NCI-H524 (cell line): ENCODE measurements at regions not wholly inside any gene's neighbourhood (a gene's known extent, or its start where the extent isn't known, plus 50 kb on each side); places are given as distances from the start of the nearest gene placed in this dataset.

Source experiments
- DNase-seq, 2 experiments: peaks; one replicate each; lab custom pipeline; 2025; lab: John Stamatoyannopoulos, UW

- DNase-seq = no peak
These were observed 68.1 kb downstream of the HTR5A start for GRCh38 chr7:155138204-155138603.

DNA sequence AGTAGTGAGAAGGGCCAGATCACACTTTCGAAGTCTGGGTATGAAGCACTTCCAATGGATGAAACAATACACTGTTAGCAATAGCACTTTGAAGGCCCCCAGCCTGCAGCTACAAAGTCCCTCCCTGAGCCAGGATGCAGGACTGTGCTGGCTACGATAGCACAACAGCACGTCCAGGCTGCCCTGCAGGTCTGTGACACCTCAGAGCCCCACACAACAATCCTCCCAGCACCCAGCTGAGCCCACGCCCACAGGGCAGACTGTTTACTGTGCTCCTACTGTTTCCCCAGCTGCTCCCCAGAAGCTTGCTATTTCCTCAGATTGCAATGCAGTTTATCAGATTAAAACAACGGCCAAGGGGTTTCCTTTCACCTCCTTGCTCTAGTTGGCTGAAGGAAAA, 71.4 kb downstream of the HTR5A start:
- no peak for DNase-seq

DNA sequence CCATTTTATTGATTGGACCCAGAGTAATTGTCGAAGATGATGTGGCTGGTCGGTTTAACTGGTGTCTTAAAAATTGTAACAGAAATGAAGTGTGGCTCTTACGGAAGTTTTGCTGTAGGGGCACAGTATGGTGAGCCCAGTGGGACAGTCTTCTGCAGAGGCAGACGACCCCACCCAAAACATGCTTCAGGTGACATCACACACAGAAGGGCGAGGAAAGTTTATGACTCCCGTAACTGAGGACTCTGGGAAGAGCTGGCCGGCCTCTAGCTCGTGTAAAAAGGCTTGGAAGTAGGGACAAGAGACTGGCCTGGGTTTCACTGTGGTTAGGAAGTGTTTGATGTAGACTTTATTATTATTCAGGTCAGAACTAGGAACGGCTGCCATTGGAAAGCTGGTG, 73.3 kb downstream of the HTR5A start:
- no peak for DNase-seq

DNA sequence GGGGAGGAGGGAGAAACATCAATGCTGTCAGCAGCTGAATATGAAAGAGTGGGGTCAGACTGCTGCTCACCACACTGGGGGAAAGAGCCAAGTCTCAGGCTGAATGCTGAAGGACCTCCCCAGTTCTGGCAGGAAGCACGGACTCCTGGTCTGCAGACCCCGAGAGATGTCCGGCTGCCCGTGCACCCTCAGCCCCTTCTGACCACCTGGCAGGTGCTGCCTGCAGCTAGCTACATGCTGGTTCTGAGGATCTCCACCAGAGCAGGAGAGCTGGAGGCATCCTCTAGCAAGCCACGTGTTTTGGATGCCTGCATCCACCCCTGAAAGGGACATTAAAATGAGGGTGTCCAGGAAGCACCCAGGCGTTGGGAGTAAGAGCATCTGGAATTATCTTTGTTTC, 74.2 kb downstream of the HTR5A start:
- no peak for DNase-seq

DNA sequence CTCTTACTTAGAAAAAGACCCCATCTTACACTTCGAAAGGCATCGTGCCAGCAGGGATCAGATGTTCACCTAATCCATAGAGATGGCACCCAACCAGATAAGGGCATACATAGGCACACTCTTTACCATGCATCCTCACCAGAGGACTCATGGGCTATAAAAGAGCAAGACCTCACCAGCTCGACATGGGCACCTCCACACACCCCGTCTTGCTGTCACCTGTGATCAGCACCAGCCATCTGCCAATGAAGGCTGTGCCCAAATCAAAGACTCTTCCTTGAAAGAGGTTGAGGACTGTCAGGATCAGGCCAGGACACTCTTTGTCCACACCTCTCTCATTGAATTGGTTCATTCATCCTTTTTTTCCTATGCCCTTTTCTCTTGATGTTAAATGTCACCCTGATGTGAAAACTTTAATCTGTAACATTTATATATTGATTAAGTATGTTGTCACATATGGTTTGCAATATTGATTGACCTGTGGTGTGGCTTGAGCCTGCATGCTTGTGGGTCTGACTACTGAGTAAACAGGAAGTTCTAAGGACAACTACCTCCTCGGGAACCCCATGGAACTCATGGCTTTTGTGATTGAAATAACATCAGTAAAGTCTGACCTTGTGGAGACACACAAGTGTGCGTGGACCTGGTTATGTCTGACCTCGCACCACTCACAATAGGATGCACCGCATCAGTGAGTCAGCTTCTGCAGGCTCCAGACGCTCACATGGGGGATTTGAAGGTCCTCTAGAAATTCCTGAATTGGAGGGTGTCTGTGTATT, 75.5 kb downstream of the HTR5A start:
- no peak for DNase-seq

- no peak for DNase-seq
These were observed 77.0 kb downstream of the HTR5A start for GRCh38 chr7:155147172-155147571.

GRCh38 chr7:155147624-155148023, 77.5 kb downstream of the HTR5A start:
- no peak for DNase-seq

DNA sequence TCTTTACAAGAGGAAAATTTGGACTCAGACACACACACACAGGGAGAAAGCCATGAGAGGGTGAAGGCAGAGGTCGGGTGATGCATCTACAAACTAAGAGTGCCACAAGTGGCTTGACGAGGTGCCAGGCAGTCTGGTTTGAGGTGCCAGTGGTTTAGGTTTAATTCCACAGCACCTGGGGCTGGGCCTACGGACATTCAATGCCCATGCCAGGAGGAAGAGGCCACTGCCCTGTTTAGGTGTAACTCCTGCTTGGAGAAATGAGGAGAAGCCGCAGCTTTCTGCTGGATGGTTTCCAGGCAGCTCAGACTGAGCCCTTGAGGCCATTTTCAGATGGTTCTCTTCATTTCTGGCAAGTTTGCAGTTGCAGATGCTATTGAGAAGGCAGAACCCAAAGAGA, 83.6 kb downstream of the HTR5A start:
- no peak for DNase-seq

- DNase-seq = no peak
These were observed 84.5 kb downstream of the HTR5A start for GRCh38 chr7:155154586-155154985.

GRCh38 chr7:155161690-155162089, 91.6 kb downstream of the HTR5A start:
- no peak for DNase-seq

DNA sequence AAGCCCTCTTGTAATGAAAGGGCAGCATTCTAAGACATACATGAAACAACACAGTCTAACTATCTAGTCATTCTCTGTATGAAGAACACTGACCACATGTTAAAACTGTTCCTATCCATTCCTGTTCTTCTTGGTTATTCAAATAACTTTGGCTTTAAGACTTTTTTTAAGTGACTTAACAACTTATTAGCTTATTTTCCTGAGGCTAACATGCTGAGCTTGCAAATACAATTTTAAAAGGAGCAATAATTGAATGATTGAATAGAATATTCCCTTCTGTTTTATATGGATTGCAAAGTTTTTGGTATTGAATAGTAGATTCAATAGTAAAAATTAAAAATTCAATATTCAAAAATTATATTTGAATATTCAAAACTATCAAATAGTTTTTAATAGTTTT, 92.3 kb downstream of the HTR5A start:
- DNase-seq = no peak

DNA sequence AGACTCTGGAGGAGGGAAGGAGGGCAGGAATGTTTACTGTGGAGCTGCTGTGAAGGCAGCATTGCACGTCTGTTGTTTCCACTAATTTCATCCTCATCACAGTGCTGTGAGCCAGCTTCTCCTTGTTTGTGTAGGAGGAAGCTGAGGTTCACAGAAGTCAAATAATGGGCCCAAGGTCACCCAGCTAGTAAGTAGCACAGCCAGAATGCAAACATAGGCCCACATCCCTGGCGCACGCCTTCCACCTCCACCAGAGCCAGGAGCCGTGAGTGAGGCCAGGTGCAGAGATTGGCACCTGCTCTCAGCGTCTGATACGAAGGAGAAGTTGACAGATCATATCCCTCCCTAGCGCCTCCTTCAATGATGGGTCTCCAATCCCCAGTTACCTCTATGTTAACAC, 93.6 kb downstream of the HTR5A start:
- no peak for DNase-seq

GRCh38 chr7:155164316-155164715, 94.2 kb downstream of the HTR5A start:
- no peak for DNase-seq

DNA sequence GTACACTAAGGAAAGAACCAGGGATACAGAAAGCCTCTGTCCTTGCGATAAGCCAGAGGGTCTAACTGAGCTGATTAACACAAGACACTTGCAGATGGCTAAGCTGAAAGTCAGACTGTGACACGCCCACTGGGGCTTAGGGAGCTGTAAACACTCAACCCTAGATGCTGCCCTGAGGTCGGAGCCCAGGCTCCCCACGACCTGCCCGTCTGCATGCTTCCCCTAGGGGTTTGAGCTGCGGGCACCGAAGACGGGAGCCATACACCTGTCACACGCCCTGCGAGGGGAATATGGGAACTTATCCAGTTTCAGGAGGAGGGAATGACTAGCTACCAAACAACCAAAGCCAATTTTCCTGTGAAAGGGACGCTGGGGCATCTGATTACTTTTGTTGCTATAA, 96.0 kb downstream of the HTR5A start:
- DNase-seq = peak; percentile 75 to 94

GRCh38 chr7:155166673-155167370, 96.7 kb downstream of the HTR5A start:
- DNase-seq = no peak

- no peak for DNase-seq
These were observed 97.7 kb downstream of the HTR5A start for GRCh38 chr7:155167706-155168365.

DNA sequence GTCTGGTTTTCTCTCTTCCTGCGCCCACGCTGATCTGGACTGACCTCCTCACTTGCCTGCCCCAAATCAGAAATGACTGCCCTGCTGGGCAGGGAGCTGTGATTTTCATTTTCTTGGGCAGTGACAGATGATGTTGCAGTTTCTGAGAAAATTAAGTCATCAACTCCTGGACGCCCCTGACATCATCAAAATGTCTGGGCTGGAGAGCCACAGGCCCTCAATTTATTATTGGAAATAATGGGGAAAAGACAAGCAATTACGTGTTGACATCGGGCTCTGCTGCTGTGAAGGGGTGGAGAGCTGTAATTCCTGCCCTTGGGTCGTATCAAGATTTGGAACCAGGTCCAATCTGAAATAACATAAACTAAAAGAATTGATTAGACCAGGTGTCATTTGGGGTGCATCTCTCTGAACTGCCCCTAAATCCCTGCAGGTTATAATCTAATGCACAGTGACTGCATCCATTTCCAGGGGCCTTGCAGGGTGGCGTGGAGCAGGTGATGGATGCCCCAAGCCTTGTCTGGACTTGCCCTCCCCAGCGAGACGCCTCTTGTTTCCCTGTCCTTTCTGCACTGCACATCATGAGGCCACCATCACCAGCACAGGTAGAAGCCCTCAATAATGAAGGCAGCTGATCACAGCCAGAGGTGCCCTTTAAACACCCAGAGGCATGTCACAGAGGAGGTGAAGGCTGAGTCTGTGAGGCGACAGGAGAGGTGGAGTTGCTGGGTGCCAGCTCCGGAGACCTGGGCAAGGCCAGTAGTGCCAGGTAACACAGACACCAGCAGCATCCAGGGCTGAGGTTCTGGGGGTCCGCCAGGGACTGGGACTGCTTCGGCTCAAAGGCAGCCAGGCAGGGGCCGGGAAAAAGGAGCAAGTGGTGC, 98.7 kb downstream of the HTR5A start:
- no peak for DNase-seq

DNA sequence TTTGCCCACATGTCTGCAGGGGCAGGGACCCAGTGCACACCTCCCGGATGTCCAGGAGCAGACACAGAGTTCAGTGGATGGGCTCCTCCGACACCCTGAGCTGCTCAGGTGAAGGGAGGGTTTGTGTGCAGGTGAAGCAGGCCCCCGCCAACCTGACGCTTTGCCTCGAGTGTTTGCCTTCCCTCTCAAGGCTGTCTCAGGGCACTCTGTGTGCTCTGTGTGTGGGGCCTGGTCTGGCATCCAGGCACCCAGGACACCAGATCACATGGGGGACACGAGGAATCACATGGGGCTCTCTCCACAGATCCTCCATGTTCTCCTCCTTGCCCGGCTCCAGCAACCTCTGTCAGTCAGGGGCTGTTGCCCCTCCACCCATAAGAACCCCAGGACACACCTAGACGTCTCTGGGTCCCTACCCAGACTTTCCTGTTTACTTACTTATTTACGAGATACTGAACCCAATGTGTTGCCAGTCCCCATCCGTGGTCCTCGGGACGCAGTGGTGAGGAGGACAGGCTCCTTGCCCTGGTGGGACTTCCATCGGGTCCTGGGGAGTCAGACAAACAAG, 99.5 kb downstream of the HTR5A start:
- no peak for DNase-seq

- DNase-seq = no peak
These were observed 100.2 kb downstream of the HTR5A start for GRCh38 chr7:155170331-155170730.

DNA sequence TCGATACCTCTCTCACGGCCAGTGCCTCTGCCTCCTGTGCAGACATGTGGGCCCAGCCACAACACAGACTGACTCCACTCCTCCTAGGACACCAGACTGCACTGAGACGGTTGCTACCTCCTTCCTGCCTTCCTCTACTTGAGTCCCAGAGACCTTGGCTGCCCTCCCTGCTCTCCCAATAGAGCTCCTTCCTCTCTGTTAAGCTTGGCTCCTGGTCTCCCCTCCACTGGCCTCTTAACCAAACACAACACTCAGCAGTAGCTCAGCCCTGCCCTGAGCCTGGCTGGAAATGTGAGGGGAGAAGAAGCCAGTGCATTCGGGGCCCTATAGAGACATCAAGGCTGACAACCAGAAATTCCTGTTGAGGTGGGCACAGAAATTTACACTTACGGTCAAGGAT, 102.0 kb downstream of the HTR5A start:
- DNase-seq = no peak

DNA sequence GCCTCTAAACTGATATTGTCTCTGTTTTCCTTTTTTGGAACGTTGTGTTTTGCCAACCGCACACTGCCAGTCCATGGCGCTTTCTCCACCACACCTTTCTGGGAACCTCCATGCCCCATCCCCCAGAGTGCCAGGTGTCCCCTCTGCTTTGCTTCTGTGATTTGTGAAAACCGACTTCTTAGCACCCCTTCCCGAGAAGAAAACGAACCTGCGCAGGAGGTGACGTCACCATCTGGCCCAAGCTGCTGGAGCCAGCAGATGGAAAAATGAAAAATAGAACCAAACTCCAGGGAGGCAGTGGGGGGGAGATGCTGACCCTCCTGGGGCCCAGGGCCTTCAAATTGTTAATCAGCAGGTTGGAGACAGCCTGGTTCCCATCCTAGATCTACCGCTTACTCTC, 103.8 kb downstream of the HTR5A start:
- DNase-seq = no peak

GRCh38 chr7:155178096-155178495, 108.0 kb downstream of the HTR5A start:
- peak; percentile 39 to 86 for DNase-seq
